Mesenchymal stem cell (in vitro differentiated cells and primary cell): ENCODE measurements at regions not wholly inside any gene's neighbourhood (a gene's known extent, or its start where the extent isn't known, plus 50 kb on each side); places are given as distances from the start of the nearest gene placed in this dataset.
A peak's percentile ranks its signal among the peaks of the same experiment; 100 is the strongest.

Experiments used
- DNase-seq: peaks from one replicate; pipeline ENCODE4 v3.0.0-alpha.2; 2013
- H2AFZ ChIP-seq: one replicate; pipeline ENCODE4 v1.6.1; 2013; ENCODE audit warnings: low read depth, mild to moderate bottlenecking, control low read depth, inconsistent platforms, low read length, moderate library complexity
- H2AK5ac ChIP-seq: 2 replicates; pipeline ENCODE4 v1.6.1; 2013; ENCODE audit warnings: low read length, moderate library complexity, mild to moderate bottlenecking, inconsistent platforms; ENCODE audit not compliant: severe bottlenecking
- H2BK120ac ChIP-seq: one replicate; pipeline ENCODE4 v1.6.1; 2013; ENCODE audit warnings: low read depth, mild to moderate bottlenecking, inconsistent platforms, low read length, moderate library complexity
- H2BK12ac ChIP-seq, 2 experiments: one replicate each; pipeline ENCODE4 v1.6.1; 2013; ENCODE audit warnings: inconsistent platforms in 2 of 2, low read length in 2 of 2, mild to moderate bottlenecking in 2 of 2, moderate library complexity in 2 of 2, control low read depth in 1 of 2
- H2BK15ac ChIP-seq: one replicate; pipeline ENCODE4 v1.6.1; 2013; ENCODE audit warnings: mild to moderate bottlenecking, low read depth, inconsistent platforms; ENCODE audit not compliant: poor library complexity, severe bottlenecking
- H2BK5ac ChIP-seq: 2 replicates; pipeline ENCODE4 v1.6.1; 2013; ENCODE audit warnings: low read depth, mild to moderate bottlenecking, low read length, control low read depth, inconsistent platforms; ENCODE audit not compliant: poor library complexity, severe bottlenecking
- H3K14ac ChIP-seq, 2 experiments: one replicate each; pipeline ENCODE4 v1.6.1; 2013; ENCODE audit warnings: inconsistent platforms in 2 of 2, low read length in 2 of 2, control low read depth in 1 of 2, mild to moderate bottlenecking in 1 of 2, moderate library complexity in 1 of 2
- H3K18ac ChIP-seq, 2 experiments: one replicate each; pipeline ENCODE4 v1.6.1; 2013; ENCODE audit warnings: inconsistent platforms in 2 of 2, low read length in 2 of 2, control low read depth in 1 of 2, low read depth in 1 of 2, mild to moderate bottlenecking in 1 of 2
- H3K23ac ChIP-seq, 2 experiments: one replicate each; pipeline ENCODE4 v1.6.1; 2013; ENCODE audit warnings: inconsistent platforms in 2 of 2, low read length in 2 of 2, mild to moderate bottlenecking in 2 of 2, moderate library complexity in 2 of 2, control low read depth in 1 of 2
- H3K27ac ChIP-seq: 2 replicates; pipeline ENCODE4 v1.5.1; 2013; ENCODE audit warnings: mild to moderate bottlenecking, moderate library complexity, low read length, control low read depth, inconsistent platforms; ENCODE audit not compliant: poor library complexity, severe bottlenecking
- H3K27me3 ChIP-seq, 2 experiments: 2 replicates each; pipeline versions ENCODE4 v1.6.1 to v1.7.0; 2013; ENCODE audit warnings: low read length in 2 of 2, mild to moderate bottlenecking in 2 of 2, moderate library complexity in 2 of 2, control low read depth in 1 of 2, inconsistent platforms in 1 of 2; ENCODE audit not compliant: control insufficient read depth in 1 of 2, insufficient read depth in 1 of 2
- H3K36me3 ChIP-seq, 2 experiments: 2 replicates each; pipeline versions ENCODE4 v1.6.1 to v1.7.0; 2013; ENCODE audit warnings: low read length in 2 of 2, control low read depth in 1 of 2, inconsistent platforms in 1 of 2, low read depth in 1 of 2, mild to moderate bottlenecking in 1 of 2; ENCODE audit not compliant: insufficient read depth in 2 of 2, control insufficient read depth in 1 of 2
- H3K4ac ChIP-seq, 2 experiments: one replicate each; pipeline ENCODE4 v1.6.1; 2013; ENCODE audit warnings: inconsistent platforms in 2 of 2, low read length in 2 of 2, mild to moderate bottlenecking in 2 of 2, moderate library complexity in 2 of 2, control low read depth in 1 of 2, low read depth in 1 of 2
- H3K4me1 ChIP-seq: 2 replicates; pipeline ENCODE4 v1.6.1; 2013; ENCODE audit warnings: low read depth, low read length, control low read depth; ENCODE audit not compliant: control insufficient read depth, insufficient read depth
- H3K4me2 ChIP-seq: 2 replicates; pipeline ENCODE4 v1.6.1; 2013; ENCODE audit warnings: low read length, mild to moderate bottlenecking, inconsistent platforms; ENCODE audit not compliant: poor library complexity, severe bottlenecking
- H3K4me3 ChIP-seq, 2 experiments: 2 replicates each; pipeline versions ENCODE4 v1.5.1 to v1.7.0; 2013; ENCODE audit warnings: low read length in 2 of 2, mild to moderate bottlenecking in 2 of 2, control low read depth in 1 of 2, low read depth in 1 of 2; ENCODE audit not compliant: insufficient read depth in 1 of 2
- H3K79me1 ChIP-seq: replicated peaks from 2 replicates; pipeline ENCODE4 v1.6.1; 2013; ENCODE audit warnings: mild to moderate bottlenecking, control low read depth, low read length, inconsistent platforms; ENCODE audit not compliant: poor library complexity, severe bottlenecking
- H3K9ac ChIP-seq: 2 replicates; pipeline ENCODE4 v1.7.0; 2013; ENCODE audit warnings: mild to moderate bottlenecking, low read length, moderate library complexity
- H3K9me3 ChIP-seq: 2 replicates; pipeline ENCODE4 v1.7.0; 2013; ENCODE audit warnings: mild to moderate bottlenecking, low read length; ENCODE audit not compliant: control insufficient read depth
- H4K8ac ChIP-seq: one replicate; pipeline ENCODE4 v1.6.1; 2013; ENCODE audit warnings: inconsistent platforms, mild to moderate bottlenecking, low read length, moderate library complexity
- H4K91ac ChIP-seq: one replicate; pipeline ENCODE4 v1.6.1; 2013; ENCODE audit warnings: mild to moderate bottlenecking, low read length, inconsistent platforms
- WGBS: methylation state at CpG from one replicate; pipeline ENCODE4 v1.1.7; 2013; ENCODE audit warnings: mixed read lengths; 5-methylcytosine and 5-hydroxymethylcytosine counted together

DNA sequence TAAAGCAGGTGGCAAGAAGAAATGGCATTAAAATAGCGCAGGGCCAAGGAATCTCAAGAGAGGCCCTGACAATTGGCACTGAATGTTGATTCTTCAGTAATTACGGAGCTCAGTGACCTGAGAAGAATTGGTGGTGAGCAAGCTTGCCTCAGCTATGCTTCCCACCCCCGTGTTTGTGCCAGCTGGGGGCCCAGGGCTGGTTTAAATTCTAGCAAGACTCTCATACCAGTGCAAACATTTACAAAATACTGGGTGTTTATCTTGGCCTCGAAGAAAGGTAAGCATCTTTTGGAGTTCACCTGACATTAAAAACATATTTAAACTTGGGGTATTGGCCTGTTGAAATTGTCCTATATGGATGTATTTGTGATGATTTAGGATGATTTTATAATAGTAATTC is 296.7 kb upstream of the USP25 start:
- Histone ChIP-seq H2AK5ac (no peak overlapping the region), H2AFZ (no peak overlapping the region), H2BK5ac (no peak overlapping the region), H3K27me3 (no peaks in the 10 kb centered on the region), H3K14ac (no peak overlapping the region), H3K23ac (no peak overlapping the region), H3K4me3 (no peak overlapping the region), H3K4ac (no peak overlapping the region), H3K36me3 (no peaks in the 10 kb centered on the region), H4K91ac (no peak overlapping the region), H4K8ac (no peak overlapping the region), H3K4me2 (no peak overlapping the region), H3K9ac (no peak overlapping the region), H2BK12ac (no peak overlapping the region), H3K4me1 (no peaks in the 10 kb centered on the region), H3K27ac (no peak overlapping the region), H3K79me1 (no peaks in the 10 kb centered on the region), H3K18ac (no peak overlapping the region), H3K9me3 (no peaks in the 10 kb centered on the region), H2BK120ac (no peak overlapping the region), H2BK15ac (no peak overlapping the region)
- WGBS, result 71% methylated on average over 3 of the region's 4 CpGs
- DNase-seq, result no peak

DNA sequence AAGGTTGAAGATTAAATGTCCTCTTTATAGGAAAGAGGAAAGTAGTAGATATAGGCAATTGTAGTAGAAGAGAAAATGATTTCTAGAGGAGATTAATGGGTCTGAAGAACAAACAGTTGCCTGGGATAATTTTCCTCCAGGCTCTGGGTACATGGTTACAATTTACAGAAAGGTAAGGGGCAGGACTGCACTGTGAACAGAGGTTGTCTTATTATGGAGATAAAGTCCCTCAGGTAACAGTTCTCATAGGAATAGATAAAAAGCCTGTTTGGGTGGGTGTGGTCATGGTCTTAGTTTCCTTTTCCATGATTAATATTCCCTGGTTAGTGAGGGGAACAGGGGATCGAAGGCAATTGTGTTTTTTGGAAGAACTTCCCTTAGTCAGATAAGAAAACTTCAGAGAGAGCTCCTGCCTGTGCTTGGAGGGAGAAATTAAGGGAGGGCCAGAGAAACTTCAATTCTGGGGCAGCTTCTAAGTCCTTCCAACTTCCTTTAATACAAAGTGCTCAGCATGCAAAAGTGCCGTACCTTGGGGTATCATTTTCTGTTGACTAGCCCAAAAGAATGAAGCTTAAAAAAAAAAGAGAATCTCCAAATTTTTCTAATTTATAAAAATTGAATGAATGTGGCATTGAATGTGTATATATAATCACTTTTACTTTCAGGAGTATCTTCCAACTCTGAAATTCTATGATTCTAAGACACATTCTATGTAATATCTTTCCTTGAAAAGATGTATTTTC is 295.4 kb upstream of the USP25 start:
- Histone ChIP-seq H3K4me1 (no peaks in the 10 kb centered on the region), H3K14ac (no peak overlapping the region), H4K91ac (no peak overlapping the region), H3K4ac (no peak overlapping the region), H3K27me3 (no peaks in the 10 kb centered on the region), H2BK15ac (no peak overlapping the region), H2BK5ac (no peak overlapping the region), H3K36me3 (no peaks in the 10 kb centered on the region), H3K4me3 (no peak overlapping the region), H3K4me2 (no peak overlapping the region), H3K18ac (no peak overlapping the region), H3K23ac (no peak overlapping the region), H3K79me1 (no peaks in the 10 kb centered on the region), H2BK12ac (no peak overlapping the region), H3K9me3 (no peaks in the 10 kb centered on the region), H2AK5ac (no peak overlapping the region), H4K8ac (no peak overlapping the region), H3K9ac (no peak overlapping the region), H3K27ac (no peak overlapping the region), H2BK120ac (no peak overlapping the region), H2AFZ (no peak overlapping the region)
- no peak for DNase-seq
- WGBS, result 100% methylated on average over 1 of the region's 2 CpGs

DNA sequence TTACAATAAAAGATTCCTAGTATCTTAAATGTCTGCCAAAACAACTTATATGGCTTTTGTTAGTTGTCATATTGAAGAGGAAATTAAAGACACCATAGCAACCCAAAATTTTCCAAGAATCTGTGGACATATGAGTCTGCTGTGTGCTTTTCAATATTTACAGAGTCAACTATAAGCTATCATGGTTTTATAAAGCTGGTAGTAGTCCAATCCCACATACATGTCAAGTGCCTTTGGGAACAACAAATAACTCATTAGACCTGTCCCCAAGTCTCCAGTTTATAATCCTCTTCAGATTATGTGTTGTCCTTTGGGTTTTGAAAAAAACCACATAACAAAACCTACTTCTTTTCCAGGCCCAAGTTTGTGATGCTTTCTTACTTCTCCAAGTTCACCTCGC is 293.8 kb upstream of the USP25 start:
- Histone ChIP-seq H2BK12ac (no peak overlapping the region), H3K4ac (no peak overlapping the region), H3K14ac (no peak overlapping the region), H2AFZ (no peak overlapping the region), H3K27ac (no peak overlapping the region), H2BK5ac (no peak overlapping the region), H3K4me3 (no peak overlapping the region), H2BK15ac (no peak overlapping the region), H3K36me3 (no peaks in the 10 kb centered on the region), H3K23ac (no peak overlapping the region), H3K9ac (no peak overlapping the region), H4K8ac (no peak overlapping the region), H3K4me1 (no peaks in the 10 kb centered on the region), H3K79me1 (no peaks in the 10 kb centered on the region), H2AK5ac (no peak overlapping the region), H3K4me2 (no peak overlapping the region), H3K9me3 (no peaks in the 10 kb centered on the region), H4K91ac (no peak overlapping the region), H3K27me3 (no peaks in the 10 kb centered on the region), H3K18ac (no peak overlapping the region), H2BK120ac (no peak overlapping the region)
- WGBS, result 75% methylated on average over 1 of the region's 1 CpG
- no peak for DNase-seq

DNA sequence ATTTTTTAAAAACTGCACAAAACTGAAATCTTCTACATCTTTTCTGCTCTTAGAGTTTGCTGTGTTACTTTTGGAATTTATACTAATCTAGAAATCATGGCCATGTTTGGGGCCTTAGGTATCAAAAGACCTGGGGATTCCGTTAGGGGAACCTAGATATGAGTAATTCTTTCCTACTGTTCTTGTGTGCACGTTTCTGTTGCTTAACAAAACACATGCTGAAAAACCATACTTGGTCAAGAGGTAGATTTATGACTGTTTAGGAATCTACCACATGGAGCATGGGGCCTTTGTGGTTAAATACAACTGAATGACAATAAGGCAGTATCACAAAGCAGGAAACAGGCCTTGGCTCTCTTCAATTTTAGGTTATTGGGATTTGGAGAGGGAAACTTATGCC is 291.9 kb upstream of the USP25 start:
- Histone ChIP-seq H4K91ac (no peak overlapping the region), H2AFZ (no peak overlapping the region), H2AK5ac (no peak overlapping the region), H3K23ac (no peak overlapping the region), H3K4me1 (no peaks in the 10 kb centered on the region), H3K18ac (no peak overlapping the region), H3K27me3 (no peaks in the 10 kb centered on the region), H3K4me3 (no peak overlapping the region), H3K4ac (no peak overlapping the region), H3K4me2 (no peak overlapping the region), H4K8ac (no peak overlapping the region), H3K27ac (no peak overlapping the region), H2BK5ac (no peak overlapping the region), H3K9me3 (no peaks in the 10 kb centered on the region), H3K9ac (no peak overlapping the region), H2BK120ac (no peak overlapping the region), H3K36me3 (no peaks in the 10 kb centered on the region), H2BK12ac (no peak overlapping the region), H2BK15ac (no peak overlapping the region), H3K14ac (no peak overlapping the region), H3K79me1 (no peaks in the 10 kb centered on the region)
- peak; percentile 65 for DNase-seq
- 25% methylated on average over 2 of the region's 2 CpGs for WGBS
